ENCODE measurements at regions not wholly inside any gene's neighbourhood (a gene's known extent, or its start where the extent isn't known, plus 50 kb on each side); places are given as distances from the start of the nearest gene placed in this dataset.

GRCh38 chr10:120285408-120285807 lies 171.6 kb upstream of the PLPP4 start:
- no peaks in the 10 kb centered on the region for H3K36me3 Mint-ChIP-seq
- TF ChIP-seq E2F4 (CRISPR knock-in tag; IDR thresholded peaks at IDR 0.05; ENCODE audit: borderline replicate concordance, low read depth) (no peak), SOX15 (CRISPR knock-in tag; IDR thresholded peaks at IDR 0.05) (no peak), KAT7 (CRISPR knock-in tag; IDR thresholded peaks at IDR 0.05; ENCODE audit: borderline replicate concordance) (no peak), TEAD1 (CRISPR knock-in tag; IDR thresholded peaks at IDR 0.05) (no peak)
- no peak overlapping the region for H3K4me3 Mint-ChIP-seq
- peaks cover under 1% of the 10 kb centered on the region; the same call in 1 of the 2 replicates for H3K27me3 Mint-ChIP-seq (ENCODE audit: low read depth)
- ATAC-seq (no peak), DNase-seq (ENCODE audit: low spot score) (no peak)
- POLR2A ChIA-PET: no interaction called here
- CTCF ChIA-PET: interaction anchor here (2.1 kb wide), 1 partner anchor 64 kb away, joined by 5 read pairs; no protein-coding TSS in a partner anchor
- peaks cover 5% of the 10 kb centered on the region; the same call in 1 of the 2 replicates for H3K9me3 Mint-ChIP-seq
- H3K27ac Mint-ChIP-seq: no peak overlapping the region
- no peaks in the 10 kb centered on the region for H3K4me1 Mint-ChIP-seq

- Mint-ChIP-seq H3K9me3 (peaks cover 1% of the 10 kb centered on the region; the same call in 1 of the 2 replicates), H3K4me3 (no peak overlapping the region), H3K36me3 (no peaks in the 10 kb centered on the region), H3K4me1 (no peaks in the 10 kb centered on the region), H3K27me3 (ENCODE audit: low read depth) (no peaks in the 10 kb centered on the region), H3K27ac (no peak overlapping the region)
- CTCF ChIA-PET: interaction anchor here (2.1 kb wide), 1 partner anchor 65 kb away, joined by 5 read pairs; no protein-coding TSS in a partner anchor
- POLR2A ChIA-PET: no interaction called here
- ATAC-seq (no peak), DNase-seq (ENCODE audit: low spot score) (no peak)
- TF ChIP-seq NFE2L1 (CRISPR knock-in tag; IDR thresholded peaks at IDR 0.05) (no peak), ZNF512 (CRISPR knock-in tag; IDR thresholded peaks at IDR 0.05; ENCODE audit: borderline replicate concordance) (no peak), ESRRA (CRISPR knock-in tag; IDR thresholded peaks at IDR 0.05; ENCODE audit: borderline replicate concordance) (no peak), ZNF416 (CRISPR knock-in tag; IDR thresholded peaks at IDR 0.05) (no peak), JAZF1 (CRISPR knock-in tag; IDR thresholded peaks at IDR 0.05) (no peak), ZNF263 (CRISPR knock-in tag; IDR thresholded peaks at IDR 0.05; ENCODE audit: low read depth) (no peak), TCF7 (CRISPR knock-in tag; IDR thresholded peaks at IDR 0.05; ENCODE audit: low read depth) (no peak), GRHL2 (CRISPR knock-in tag; IDR thresholded peaks at IDR 0.05; ENCODE audit: insufficient replicate concordance, severe bottlenecking) (no peak), ARID4B (CRISPR knock-in tag; IDR thresholded peaks at IDR 0.05; ENCODE audit: borderline replicate concordance) (no peak), TP53 (CRISPR knock-in tag; IDR thresholded peaks at IDR 0.05) (no peak), EMX1 (CRISPR knock-in tag; IDR thresholded peaks at IDR 0.05) (no peak), NR1H2 (CRISPR knock-in tag; IDR thresholded peaks at IDR 0.05) (no peak), ZSCAN18 (CRISPR knock-in tag; IDR thresholded peaks at IDR 0.05) (no peak), ATF6 (CRISPR knock-in tag; IDR thresholded peaks at IDR 0.05) (no peak), CREM (CRISPR knock-in tag; IDR thresholded peaks at IDR 0.05) (no peak), ZNF423 (CRISPR knock-in tag; IDR thresholded peaks at IDR 0.05) (no peak), IRF2 (CRISPR knock-in tag; IDR thresholded peaks at IDR 0.05; ENCODE audit: borderline replicate concordance, low read depth) (no peak), ATF2 (CRISPR knock-in tag; IDR thresholded peaks at IDR 0.05; ENCODE audit: borderline replicate concordance, low read depth) (no peak)
Observed at GRCh38 chr10:120286280-120286679, 170.7 kb upstream of the PLPP4 start.
